ENCODE measurements at regions not wholly inside any gene's neighbourhood (a gene's known extent, or its start where the extent isn't known, plus 50 kb on each side); places are given as distances from the start of the nearest gene placed in this dataset.

GRCh38 chr1:4351453-4351852, 303.0 kb upstream of the AJAP1 start:
- Mint-ChIP-seq H3K27ac (no peak overlapping the region), H3K4me3 (no peak overlapping the region), H3K4me1 (ENCODE audit: low read depth) (no peaks in the 10 kb centered on the region), H3K36me3 (ENCODE audit: low read depth) (no peaks in the 10 kb centered on the region), H3K9me3 (no peaks in the 10 kb centered on the region), H3K27me3 (peaks cover 7% of the 10 kb centered on the region)
- no peak for DNase-seq

GRCh38 chr1:4353090-4353856, 301.1 kb upstream of the AJAP1 start:
- Mint-ChIP-seq H3K27ac (no peak overlapping the region), H3K4me3 (no peak overlapping the region), H3K27me3 (peaks cover 3% of the 10 kb centered on the region), H3K9me3 (no peaks in the 10 kb centered on the region), H3K36me3 (ENCODE audit: low read depth) (no peaks in the 10 kb centered on the region), H3K4me1 (ENCODE audit: low read depth) (no peaks in the 10 kb centered on the region)
- DNase-seq, result no peak

- Mint-ChIP-seq H3K27me3 (no peaks in the 10 kb centered on the region), H3K9me3 (no peaks in the 10 kb centered on the region), H3K27ac (no peak overlapping the region), H3K4me1 (ENCODE audit: low read depth) (no peaks in the 10 kb centered on the region), H3K4me3 (no peak overlapping the region), H3K36me3 (ENCODE audit: low read depth) (no peaks in the 10 kb centered on the region)
- no peak for DNase-seq
Observed at GRCh38 chr1:4355839-4356238, 298.6 kb upstream of the AJAP1 start.

- Mint-ChIP-seq H3K36me3 (ENCODE audit: low read depth) (no peaks in the 10 kb centered on the region), H3K27ac (no peak overlapping the region), H3K9me3 (no peaks in the 10 kb centered on the region), H3K27me3 (no peaks in the 10 kb centered on the region), H3K4me1 (ENCODE audit: low read depth) (no peaks in the 10 kb centered on the region), H3K4me3 (no peak overlapping the region)
- DNase-seq, result no peak
Observed at GRCh38 chr1:4362314-4363044, 291.9 kb upstream of the AJAP1 start.

GRCh38 chr1:4366091-4366490, 288.3 kb upstream of the AJAP1 start:
- Mint-ChIP-seq H3K27me3 (no peaks in the 10 kb centered on the region), H3K4me3 (no peak overlapping the region), H3K9me3 (no peaks in the 10 kb centered on the region), H3K4me1 (ENCODE audit: low read depth) (no peaks in the 10 kb centered on the region), H3K36me3 (ENCODE audit: low read depth) (no peaks in the 10 kb centered on the region), H3K27ac (no peak overlapping the region)
- no peak for DNase-seq

- Mint-ChIP-seq H3K9me3 (no peaks in the 10 kb centered on the region), H3K4me3 (no peak overlapping the region), H3K27ac (no peak overlapping the region), H3K4me1 (ENCODE audit: low read depth) (no peaks in the 10 kb centered on the region), H3K36me3 (ENCODE audit: low read depth) (no peaks in the 10 kb centered on the region), H3K27me3 (no peaks in the 10 kb centered on the region)
- no peak for DNase-seq
Observed at GRCh38 chr1:4367230-4367777, 287.1 kb upstream of the AJAP1 start.

- H3K36me3 Mint-ChIP-seq (ENCODE audit: low read depth), result no peaks in the 10 kb centered on the region
- no peak overlapping the region for H3K27ac Mint-ChIP-seq
- no peak overlapping the region for H3K4me3 Mint-ChIP-seq
- no peaks in the 10 kb centered on the region for H3K27me3 Mint-ChIP-seq
- no peak for DNase-seq
- H3K9me3 Mint-ChIP-seq, result no peaks in the 10 kb centered on the region
- no peaks in the 10 kb centered on the region for H3K4me1 Mint-ChIP-seq (ENCODE audit: low read depth)
Observed at GRCh38 chr1:4369335-4369734, 285.1 kb upstream of the AJAP1 start.

GRCh38 chr1:4371849-4372248, 282.6 kb upstream of the AJAP1 start:
- Mint-ChIP-seq H3K4me1 (ENCODE audit: low read depth) (no peaks in the 10 kb centered on the region), H3K4me3 (no peak overlapping the region), H3K27me3 (peaks cover 5% of the 10 kb centered on the region), H3K27ac (no peak overlapping the region), H3K36me3 (ENCODE audit: low read depth) (no peaks in the 10 kb centered on the region), H3K9me3 (no peaks in the 10 kb centered on the region)
- no peak for DNase-seq

GRCh38 chr1:4375812-4376211, 278.6 kb upstream of the AJAP1 start:
- H3K9me3 Mint-ChIP-seq, result peaks cover 2% of the 10 kb centered on the region
- H3K27me3 Mint-ChIP-seq, result peaks cover 10% of the 10 kb centered on the region
- peaks cover 9% of the 10 kb centered on the region for H3K4me1 Mint-ChIP-seq (ENCODE audit: low read depth)
- DNase-seq, result no peak
- H3K36me3 Mint-ChIP-seq (ENCODE audit: low read depth), result no peaks in the 10 kb centered on the region
- H3K27ac Mint-ChIP-seq, result no peak overlapping the region
- no peak overlapping the region for H3K4me3 Mint-ChIP-seq

- H3K27ac Mint-ChIP-seq, result peak overlapping the region; percentile 23
- peaks cover 9% of the 10 kb centered on the region for H3K4me1 Mint-ChIP-seq (ENCODE audit: low read depth)
- no peaks in the 10 kb centered on the region for H3K36me3 Mint-ChIP-seq (ENCODE audit: low read depth)
- no peak overlapping the region for H3K4me3 Mint-ChIP-seq
- no peak for DNase-seq
- H3K27me3 Mint-ChIP-seq, result peaks cover 13% of the 10 kb centered on the region
- H3K9me3 Mint-ChIP-seq, result peaks cover 20% of the 10 kb centered on the region
Observed at GRCh38 chr1:4379451-4380175, 274.8 kb upstream of the AJAP1 start.

GRCh38 chr1:4380564-4381168, 273.7 kb upstream of the AJAP1 start:
- Mint-ChIP-seq H3K27me3 (peaks cover 13% of the 10 kb centered on the region), H3K36me3 (ENCODE audit: low read depth) (no peaks in the 10 kb centered on the region), H3K9me3 (peaks cover 20% of the 10 kb centered on the region), H3K27ac (no peak overlapping the region), H3K4me1 (ENCODE audit: low read depth) (peaks cover 9% of the 10 kb centered on the region), H3K4me3 (no peak overlapping the region)
- no peak for DNase-seq

GRCh38 chr1:4393191-4393590, 261.2 kb upstream of the AJAP1 start:
- H3K4me1 Mint-ChIP-seq (ENCODE audit: low read depth), result no peaks in the 10 kb centered on the region
- no peak overlapping the region for H3K4me3 Mint-ChIP-seq
- no peaks in the 10 kb centered on the region for H3K36me3 Mint-ChIP-seq (ENCODE audit: low read depth)
- H3K9me3 Mint-ChIP-seq, result peaks cover 10% of the 10 kb centered on the region
- no peak for DNase-seq
- no peak overlapping the region for H3K27ac Mint-ChIP-seq
- H3K27me3 Mint-ChIP-seq, result peaks cover 12% of the 10 kb centered on the region

GRCh38 chr1:4394366-4394765, 260.0 kb upstream of the AJAP1 start:
- Mint-ChIP-seq H3K27ac (no peak overlapping the region), H3K4me1 (ENCODE audit: low read depth) (no peaks in the 10 kb centered on the region), H3K4me3 (no peak overlapping the region), H3K36me3 (ENCODE audit: low read depth) (no peaks in the 10 kb centered on the region), H3K27me3 (peaks cover 10% of the 10 kb centered on the region), H3K9me3 (peaks cover 8% of the 10 kb centered on the region)
- no peak for DNase-seq

- H3K27ac Mint-ChIP-seq, result no peak overlapping the region
- H3K9me3 Mint-ChIP-seq, result peaks cover 8% of the 10 kb centered on the region
- H3K4me3 Mint-ChIP-seq, result no peak overlapping the region
- H3K27me3 Mint-ChIP-seq, result peaks cover 10% of the 10 kb centered on the region
- no peaks in the 10 kb centered on the region for H3K4me1 Mint-ChIP-seq (ENCODE audit: low read depth)
- DNase-seq, result no peak
- H3K36me3 Mint-ChIP-seq (ENCODE audit: low read depth), result no peaks in the 10 kb centered on the region
Observed at GRCh38 chr1:4395158-4395557, 259.3 kb upstream of the AJAP1 start.
